Large intestine (tissue), 3 donors: ENCODE measurements at regions not wholly inside any gene's neighbourhood (a gene's known extent, or its start where the extent isn't known, plus 50 kb on each side); places are given as distances from the start of the nearest gene placed in this dataset.
A peak's percentile ranks its signal among the peaks of the same experiment; 100 is the strongest.

Experiments
- DNase-seq, 2 donors: peaks; one replicate each; pipeline versions ENCODE4 v3.0.0 to v3.0.0-alpha.2; 2013
- H3K27ac ChIP-seq: one replicate; pipeline ENCODE4 v1.5.1; 2013; ENCODE audit warnings: low read length
- H3K27me3 ChIP-seq: 2 replicates; pipeline ENCODE4 v1.6.1; 2013; ENCODE audit warnings: low read length; ENCODE audit not compliant: control insufficient read depth, insufficient read depth
- H3K36me3 ChIP-seq: 2 replicates; pipeline ENCODE4 v1.6.1; 2013; ENCODE audit warnings: low read length; ENCODE audit not compliant: control insufficient read depth, insufficient read depth
- H3K4me1 ChIP-seq: one replicate; pipeline ENCODE4 v1.6.1; 2013; ENCODE audit warnings: low read length; ENCODE audit not compliant: control insufficient read depth, insufficient read depth
- H3K4me3 ChIP-seq: one replicate; pipeline ENCODE4 v1.5.1; 2013; ENCODE audit warnings: low read length
- H3K9me3 ChIP-seq: one replicate; pipeline ENCODE4 v1.6.1; 2013; ENCODE audit warnings: mild to moderate bottlenecking, low read depth, low read length, moderate library complexity; ENCODE audit not compliant: control insufficient read depth
- WGBS: methylation state at CpG from one replicate; pipeline ENCODE4 v1.1.5; 2013; ENCODE audit warnings: low lambda C conversion rate; ENCODE audit not compliant: insufficient coverage; 5-methylcytosine and 5-hydroxymethylcytosine counted together

DNA sequence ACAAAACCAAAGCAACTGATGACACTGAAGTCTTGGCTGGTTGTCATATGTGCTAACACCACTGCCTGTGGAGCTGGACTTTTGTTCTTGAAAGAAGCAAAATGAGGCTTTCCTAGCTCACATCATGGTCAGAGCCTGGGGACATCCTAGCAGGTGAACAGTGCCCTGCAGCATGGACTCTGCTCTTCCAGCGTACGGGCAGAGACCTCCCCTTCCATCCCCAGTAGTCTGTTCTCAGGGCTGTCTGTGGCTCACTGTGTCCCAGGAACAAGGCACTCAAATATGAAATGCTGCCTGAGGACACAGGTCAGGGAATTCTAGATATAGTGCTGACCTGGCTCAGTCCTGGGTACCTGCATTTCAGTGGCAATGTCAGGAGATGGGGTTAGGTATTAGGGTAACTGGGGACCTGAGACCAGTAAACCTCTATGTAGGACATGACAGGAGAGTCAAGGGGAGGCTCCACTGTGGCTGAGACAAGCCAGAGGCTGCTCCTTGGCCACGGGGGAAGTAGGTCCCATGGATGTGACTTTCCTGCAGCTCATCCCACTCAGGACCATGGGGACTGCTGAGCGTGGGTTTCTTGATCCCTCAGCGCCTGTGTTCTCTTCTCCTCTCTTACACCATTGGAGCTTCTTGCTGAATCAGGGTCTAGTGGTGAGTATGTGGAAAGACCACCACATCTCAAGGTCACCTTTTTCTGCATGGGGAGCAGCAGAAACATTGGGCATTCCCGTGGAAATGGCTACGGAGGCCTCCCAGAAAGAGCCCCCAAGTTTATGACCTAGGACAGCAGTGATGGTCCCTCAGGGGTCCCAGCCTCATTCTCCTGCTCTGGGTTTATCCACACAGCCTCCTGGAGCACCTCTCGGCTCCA, 80.1 kb downstream of the ZNF280B start:
- DNase-seq = no peak
- Histone ChIP-seq H3K9me3 (no peaks in the 10 kb centered on the region), H3K4me1 (no peaks in the 10 kb centered on the region), H3K36me3 (no peaks in the 10 kb centered on the region), H3K4me3 (no peak overlapping the region), H3K27ac (no peak overlapping the region), H3K27me3 (peaks cover 9% of the 10 kb centered on the region)
- WGBS = no CpG with 5 or more reads among the region's 8 CpGs

DNA sequence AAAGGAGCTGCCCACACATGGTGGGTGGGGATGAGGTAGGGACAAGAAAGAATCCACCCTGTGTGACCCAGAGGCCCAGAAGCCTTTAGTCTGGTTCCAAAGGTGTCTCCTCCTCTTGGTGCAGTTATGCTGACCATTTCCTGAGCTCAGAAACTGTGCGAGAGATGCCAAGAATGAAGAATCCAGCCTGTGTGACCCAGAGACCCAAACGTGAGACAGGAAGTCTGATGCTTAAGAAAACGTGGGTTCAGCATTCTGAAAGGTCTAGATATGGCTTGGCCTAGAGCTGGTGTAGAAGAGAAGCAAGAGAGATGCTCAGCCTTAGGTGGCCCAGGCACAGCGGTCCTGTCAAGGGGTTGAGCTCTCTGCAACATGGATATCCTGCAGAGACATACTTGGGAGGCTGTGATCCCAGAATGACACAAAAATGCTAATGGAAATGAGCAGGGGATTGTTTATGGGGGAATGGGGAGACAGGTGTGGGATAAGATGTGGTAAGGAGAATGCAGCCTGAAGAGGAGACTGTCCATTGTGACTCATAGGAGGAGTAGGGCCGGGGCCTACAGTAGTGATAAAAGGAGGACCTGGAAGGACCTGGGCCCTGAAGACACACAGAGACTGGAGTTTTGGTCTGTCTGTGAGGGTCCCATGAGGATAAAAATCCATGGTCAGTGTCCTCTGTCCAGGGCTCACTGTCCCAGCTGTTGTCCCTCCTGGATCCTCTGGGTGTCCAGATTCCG, 79.0 kb downstream of the ZNF280B start:
- Histone ChIP-seq H3K4me1 (no peaks in the 10 kb centered on the region), H3K27ac (no peak overlapping the region), H3K4me3 (no peak overlapping the region), H3K36me3 (no peaks in the 10 kb centered on the region), H3K27me3 (peaks cover 7% of the 10 kb centered on the region), H3K9me3 (no peaks in the 10 kb centered on the region)
- no CpG with 5 or more reads among the region's 6 CpGs for whole genome bisulfite sequencing
- no peak for DNase-seq

DNA sequence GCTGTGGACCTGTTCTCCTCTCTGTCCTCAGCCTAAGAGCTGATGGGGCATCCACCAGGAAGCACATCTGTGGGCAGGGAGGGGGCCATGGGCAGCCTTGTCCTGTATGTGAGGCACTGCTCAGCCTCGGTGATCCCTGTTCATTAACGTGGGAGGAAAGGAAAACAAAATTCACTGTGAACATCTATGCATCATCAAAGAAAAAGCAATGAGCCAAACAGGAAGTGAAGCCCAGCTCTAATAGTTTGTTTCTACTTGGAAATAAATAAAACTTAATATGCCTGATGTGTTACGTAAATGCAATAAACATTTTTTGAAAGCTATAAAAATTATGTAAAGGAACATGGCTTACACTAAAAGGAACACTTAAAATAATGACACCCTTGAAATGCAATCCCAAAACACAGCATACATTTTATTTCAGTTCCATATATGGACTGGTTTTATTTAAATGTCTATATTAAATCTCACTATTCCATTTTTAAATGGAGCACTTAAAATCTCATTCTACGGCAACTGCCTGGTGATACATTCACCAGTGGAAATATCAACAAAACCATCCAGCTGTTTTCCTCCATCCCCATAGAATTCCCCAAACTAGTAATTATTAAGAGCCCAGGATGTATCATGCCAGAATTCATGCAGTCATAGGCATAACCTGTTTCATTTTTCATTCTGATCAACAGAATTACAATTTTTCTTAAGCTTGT, 78.3 kb downstream of the ZNF280B start:
- Histone ChIP-seq H3K4me3 (no peak overlapping the region), H3K4me1 (no peaks in the 10 kb centered on the region), H3K36me3 (no peaks in the 10 kb centered on the region), H3K9me3 (no peaks in the 10 kb centered on the region), H3K27me3 (peaks cover 7% of the 10 kb centered on the region), H3K27ac (no peak overlapping the region)
- no peak for DNase-seq
- WGBS = no CpG with 5 or more reads among the region's 4 CpGs

DNA sequence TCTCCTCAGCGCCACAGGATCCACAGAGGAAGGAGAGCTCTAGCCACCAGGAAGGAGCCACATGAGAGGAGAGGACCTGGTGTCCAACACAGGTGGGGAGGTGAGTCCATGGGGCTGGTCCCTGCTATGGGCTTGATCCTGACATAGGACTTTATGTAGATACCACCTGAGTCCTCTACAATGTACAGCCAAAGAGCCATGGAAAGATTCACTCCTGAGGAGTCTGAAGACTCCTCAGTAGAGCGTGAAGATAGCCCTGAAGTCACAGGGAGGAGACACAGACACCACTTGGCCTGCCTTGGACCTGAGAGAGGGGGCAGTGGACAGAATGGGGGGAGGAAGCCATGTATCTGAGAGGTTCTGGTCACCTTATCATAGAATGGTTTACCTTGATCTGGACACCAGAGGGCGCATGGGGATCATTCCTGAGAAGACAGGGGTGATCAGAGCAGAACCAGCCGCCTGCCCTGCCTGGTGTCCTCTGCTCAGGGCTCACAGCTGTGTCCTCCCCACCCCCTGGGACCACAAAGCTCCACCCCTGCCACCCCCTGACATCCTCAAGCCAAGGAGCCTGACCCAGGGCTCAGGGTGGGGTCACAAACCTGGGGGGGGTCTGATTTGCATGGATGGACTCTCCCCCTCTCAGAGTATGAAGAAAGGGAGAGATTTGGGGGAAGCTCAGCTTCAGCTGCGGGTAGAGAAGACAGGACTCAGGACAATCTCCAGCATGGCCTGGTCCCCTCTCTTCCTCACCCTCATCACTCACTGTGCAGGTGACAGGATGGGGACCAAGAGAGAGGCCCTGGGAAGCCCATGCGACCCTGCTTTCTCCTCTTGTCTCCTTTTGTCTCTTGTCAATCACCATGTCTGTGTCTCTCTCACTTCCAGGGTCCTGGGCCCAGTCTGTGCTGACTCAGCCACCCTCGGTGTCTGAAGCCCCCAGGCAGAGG, 77.0 kb downstream of the ZNF280B start:
- peaks cover 5% of the 10 kb centered on the region for H3K27me3 ChIP-seq
- H3K4me1 ChIP-seq = no peaks in the 10 kb centered on the region
- H3K9me3 ChIP-seq = no peaks in the 10 kb centered on the region
- no peaks in the 10 kb centered on the region for H3K36me3 ChIP-seq
- peak in 1 of 2 donors; percentile 33 for DNase-seq
- no CpG with 5 or more reads among the region's 7 CpGs for WGBS
- no peak overlapping the region for H3K4me3 ChIP-seq
- H3K27ac ChIP-seq = no peak overlapping the region

DNA sequence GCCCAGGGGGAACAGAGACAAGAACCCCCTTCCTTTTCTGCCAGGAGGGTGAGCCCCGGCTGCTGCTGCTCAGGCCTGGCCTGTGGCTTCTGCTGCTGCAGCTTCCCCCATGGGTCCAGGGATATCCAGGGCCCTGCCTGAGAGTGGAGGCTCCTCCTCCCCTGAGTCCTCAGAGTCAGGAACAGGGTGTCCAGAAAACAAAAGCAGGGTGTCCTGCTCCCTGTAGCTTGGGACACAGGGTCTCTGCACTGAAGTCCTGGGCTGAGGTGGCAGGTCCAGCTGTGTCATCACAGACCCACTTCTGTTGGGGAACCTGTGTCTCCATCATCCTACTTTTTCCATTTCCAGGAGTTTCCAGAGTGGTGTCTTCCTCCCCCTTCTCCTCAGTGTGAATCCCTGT, 76.1 kb downstream of the ZNF280B start:
- Histone ChIP-seq H3K27ac (no peak overlapping the region), H3K27me3 (peaks cover 5% of the 10 kb centered on the region), H3K4me3 (no peak overlapping the region), H3K9me3 (no peaks in the 10 kb centered on the region), H3K36me3 (no peaks in the 10 kb centered on the region), H3K4me1 (no peaks in the 10 kb centered on the region)
- no peak for DNase-seq
- WGBS = no CpG with 5 or more reads among the region's 1 CpG

DNA sequence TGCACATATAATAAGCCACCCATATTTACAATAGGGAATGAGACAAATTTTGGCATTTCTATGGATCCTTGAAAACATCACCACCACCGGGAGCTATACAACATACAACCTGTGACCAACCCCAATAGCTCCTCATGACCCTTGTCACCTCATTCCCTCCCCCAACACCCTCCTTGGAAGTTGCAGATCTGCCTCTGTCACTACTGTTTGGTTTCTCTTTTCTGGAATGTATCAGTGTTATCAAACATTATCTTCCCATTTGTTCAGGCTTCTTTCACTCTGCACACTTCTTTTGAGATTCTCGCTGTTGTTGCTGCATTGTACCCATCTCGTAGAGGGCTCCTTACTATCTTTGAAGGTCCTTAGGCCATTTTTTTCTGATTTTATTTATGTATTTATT, 75.6 kb downstream of the ZNF280B start:
- H3K4me1 ChIP-seq = no peaks in the 10 kb centered on the region
- H3K36me3 ChIP-seq = no peaks in the 10 kb centered on the region
- no peak for DNase-seq
- no peak overlapping the region for H3K4me3 ChIP-seq
- no peaks in the 10 kb centered on the region for H3K9me3 ChIP-seq
- peaks cover 5% of the 10 kb centered on the region for H3K27me3 ChIP-seq
- WGBS = 93% methylated on average over 2 of the region's 3 CpGs
- H3K27ac ChIP-seq = no peak overlapping the region

DNA sequence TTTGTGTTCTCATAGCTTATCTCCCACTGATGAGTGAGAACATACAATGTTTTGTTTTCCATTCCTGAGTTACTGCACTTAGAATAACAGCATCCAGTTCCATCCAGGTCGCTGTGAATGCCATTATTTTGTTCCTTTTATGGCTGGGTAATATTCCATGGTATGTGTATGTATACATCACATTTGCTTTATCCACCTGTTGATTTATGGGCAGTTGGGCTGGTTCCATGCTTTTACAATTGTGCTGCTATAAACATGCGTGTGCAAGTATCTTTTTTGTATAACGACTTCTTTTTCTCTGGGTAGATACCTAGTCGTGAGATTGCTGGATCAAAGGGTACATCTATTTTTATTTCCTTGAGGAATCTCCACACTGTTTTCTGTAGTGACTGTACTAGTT, 74.8 kb downstream of the ZNF280B start:
- Histone ChIP-seq H3K4me3 (no peak overlapping the region), H3K4me1 (no peaks in the 10 kb centered on the region), H3K27ac (no peak overlapping the region), H3K27me3 (peaks cover 5% of the 10 kb centered on the region), H3K9me3 (no peaks in the 10 kb centered on the region), H3K36me3 (no peaks in the 10 kb centered on the region)
- no CpG with 5 or more reads among the region's 4 CpGs for WGBS
- no peak for DNase-seq
